ENCODE measurements at regions not wholly inside any gene's neighbourhood (a gene's known extent, or its start where the extent isn't known, plus 50 kb on each side); places are given as distances from the start of the nearest gene placed in this dataset.

DNA sequence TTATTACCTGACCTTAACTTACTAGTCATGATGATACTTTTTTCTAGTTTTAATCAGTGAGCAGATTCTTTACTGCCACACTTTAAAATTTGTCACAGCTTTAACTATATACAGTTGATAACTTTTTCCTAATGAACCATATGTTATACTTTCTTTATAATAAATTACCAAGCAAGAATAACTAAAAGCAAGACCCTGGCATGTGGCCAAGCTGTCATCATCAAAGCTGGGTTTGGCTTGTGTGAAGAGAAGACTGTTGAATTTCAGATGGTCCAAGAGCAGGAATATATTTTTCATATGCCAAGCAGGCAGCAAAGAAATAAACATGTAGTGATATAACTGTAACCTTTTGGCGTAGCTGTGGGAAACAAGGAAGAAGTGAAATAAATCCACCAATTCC is 93.5 kb downstream of the PUS7L start:
- Histone ChIP-seq H3K27me3 (no peaks in the 10 kb centered on the region), H3K4me3 (no peak overlapping the region), H3K36me3 (no peaks in the 10 kb centered on the region), H3K9ac (no peak overlapping the region), H3F3A (ENCODE audit: low read depth) (no peaks in the 10 kb centered on the region), H3K4me2 (no peak overlapping the region), H2AFZ (replicated peaks) (no peak overlapping the region), H3K27ac (no peak overlapping the region), H3K9me3 (ENCODE audit: low read depth) (no peaks in the 10 kb centered on the region), H3K4me1 (no peaks in the 10 kb centered on the region), H4K20me1 (ENCODE audit: low read depth) (no peaks in the 10 kb centered on the region), H3K79me2 (ENCODE audit: low read depth) (no peaks in the 10 kb centered on the region)
- Mint-ChIP-seq H3K27ac (no peak overlapping the region), H3K36me3 (no peaks in the 10 kb centered on the region), H3K4me3 (no peak overlapping the region), H3K27me3 (ENCODE audit: insufficient read depth, low read depth) (peaks cover 4% of the 10 kb centered on the region), H3K9me3 (no peaks in the 10 kb centered on the region), H3K4me1 (peaks cover 2% of the 10 kb centered on the region)
- TF ChIP-seq EZH2 (IDR thresholded peaks at IDR 0.05) (no peak), EZH2phosphoT487 (IDR thresholded peaks at IDR 0.05) (no peak)
- TF ChIP-seq, protein P1, sequence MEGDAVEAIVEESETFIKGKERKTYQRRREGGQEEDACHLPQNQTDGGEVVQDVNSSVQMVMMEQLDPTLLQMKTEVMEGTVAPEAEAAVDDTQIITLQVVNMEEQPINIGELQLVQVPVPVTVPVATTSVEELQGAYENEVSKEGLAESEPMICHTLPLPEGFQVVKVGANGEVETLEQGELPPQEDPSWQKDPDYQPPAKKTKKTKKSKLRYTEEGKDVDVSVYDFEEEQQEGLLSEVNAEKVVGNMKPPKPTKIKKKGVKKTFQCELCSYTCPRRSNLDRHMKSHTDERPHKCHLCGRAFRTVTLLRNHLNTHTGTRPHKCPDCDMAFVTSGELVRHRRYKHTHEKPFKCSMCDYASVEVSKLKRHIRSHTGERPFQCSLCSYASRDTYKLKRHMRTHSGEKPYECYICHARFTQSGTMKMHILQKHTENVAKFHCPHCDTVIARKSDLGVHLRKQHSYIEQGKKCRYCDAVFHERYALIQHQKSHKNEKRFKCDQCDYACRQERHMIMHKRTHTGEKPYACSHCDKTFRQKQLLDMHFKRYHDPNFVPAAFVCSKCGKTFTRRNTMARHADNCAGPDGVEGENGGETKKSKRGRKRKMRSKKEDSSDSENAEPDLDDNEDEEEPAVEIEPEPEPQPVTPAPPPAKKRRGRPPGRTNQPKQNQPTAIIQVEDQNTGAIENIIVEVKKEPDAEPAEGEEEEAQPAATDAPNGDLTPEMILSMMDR (IDR thresholded peaks at IDR 0.05): no peak
- no peak for DNase-seq (ENCODE audit: low spot score)

DNA sequence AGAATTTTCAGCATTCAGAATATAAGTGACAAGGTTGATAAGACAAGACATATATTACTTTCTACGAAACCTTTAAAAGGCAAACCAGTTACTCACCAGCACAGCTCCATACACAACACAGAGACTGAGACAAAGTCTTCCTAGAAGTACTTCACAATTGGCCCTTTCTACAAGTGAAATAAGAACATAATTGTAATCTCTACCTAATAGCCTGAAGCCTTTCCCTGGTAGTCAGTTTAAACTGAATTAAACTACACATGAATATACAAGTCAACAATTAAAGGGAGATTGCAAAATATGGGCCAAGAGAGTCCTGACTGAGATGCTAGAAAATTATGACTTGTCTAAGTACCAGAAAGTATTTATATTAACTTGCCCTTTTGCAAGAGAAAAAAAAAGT is 95.9 kb downstream of the PUS7L start:
- no peak for DNase-seq (ENCODE audit: low spot score)
- Mint-ChIP-seq H3K4me3 (no peak overlapping the region), H3K27me3 (ENCODE audit: insufficient read depth, low read depth) (peaks cover 4% of the 10 kb centered on the region), H3K4me1 (peaks cover 2% of the 10 kb centered on the region), H3K9me3 (no peaks in the 10 kb centered on the region), H3K27ac (no peak overlapping the region), H3K36me3 (no peaks in the 10 kb centered on the region)
- Histone ChIP-seq H4K20me1 (ENCODE audit: low read depth) (no peaks in the 10 kb centered on the region), H3K9ac (no peak overlapping the region), H3F3A (ENCODE audit: low read depth) (no peaks in the 10 kb centered on the region), H3K4me2 (no peak overlapping the region), H3K79me2 (ENCODE audit: low read depth) (no peaks in the 10 kb centered on the region), H3K36me3 (no peaks in the 10 kb centered on the region), H3K4me3 (no peak overlapping the region), H2AFZ (replicated peaks) (peak overlapping the region; percentile 22), H3K27me3 (no peaks in the 10 kb centered on the region), H3K4me1 (no peaks in the 10 kb centered on the region), H3K9me3 (ENCODE audit: low read depth) (no peaks in the 10 kb centered on the region), H3K27ac (no peak overlapping the region)
- no peak for TF ChIP-seq EZH2phosphoT487 (IDR thresholded peaks at IDR 0.05)
- TF ChIP-seq, protein P1 (IDR thresholded peaks at IDR 0.05): no peak
- TF ChIP-seq EZH2 (IDR thresholded peaks at IDR 0.05): no peak

DNA sequence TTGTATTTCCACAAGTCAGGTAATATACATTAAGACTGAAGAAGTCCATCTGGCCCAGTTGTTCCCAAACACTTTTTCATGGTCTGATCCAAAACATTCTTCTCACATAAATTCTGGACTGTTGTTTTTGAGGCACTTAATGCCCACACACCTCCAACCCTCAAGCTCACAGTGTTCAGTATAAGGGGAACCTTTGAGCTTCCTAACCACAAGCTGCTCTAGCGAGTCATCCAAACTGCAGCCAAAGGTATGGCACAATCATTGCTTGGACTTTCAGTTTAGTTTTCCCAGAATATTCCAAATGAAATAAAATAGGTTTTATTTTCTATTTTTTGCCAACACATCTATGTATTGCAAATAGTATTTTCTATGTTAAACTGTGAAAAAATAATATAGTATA is 103.0 kb downstream of the PUS7L start:
- TF ChIP-seq EZH2 (IDR thresholded peaks at IDR 0.05) (no peak), EZH2phosphoT487 (IDR thresholded peaks at IDR 0.05) (no peak)
- TF ChIP-seq, protein P1 (IDR thresholded peaks at IDR 0.05): no peak
- H3K36me3 Mint-ChIP-seq: no peaks in the 10 kb centered on the region
- no peak for DNase-seq (ENCODE audit: low spot score)
- Histone ChIP-seq H3K4me3 (no peak overlapping the region), H3K4me2 (no peak overlapping the region), H3K9ac (no peak overlapping the region), H4K20me1 (ENCODE audit: low read depth) (no peaks in the 10 kb centered on the region), H3K9me3 (ENCODE audit: low read depth) (no peaks in the 10 kb centered on the region), H3F3A (ENCODE audit: low read depth) (no peaks in the 10 kb centered on the region), H3K79me2 (ENCODE audit: low read depth) (no peaks in the 10 kb centered on the region), H3K4me1 (no peaks in the 10 kb centered on the region), H3K27me3 (no peaks in the 10 kb centered on the region), H2AFZ (replicated peaks) (no peak overlapping the region), H3K27ac (no peak overlapping the region), H3K36me3 (no peaks in the 10 kb centered on the region)
- H3K4me3 Mint-ChIP-seq: no peak overlapping the region
- H3K27ac Mint-ChIP-seq: no peak overlapping the region
- H3K27me3 Mint-ChIP-seq (ENCODE audit: insufficient read depth, low read depth): no peaks in the 10 kb centered on the region
- no peaks in the 10 kb centered on the region for H3K9me3 Mint-ChIP-seq
- H3K4me1 Mint-ChIP-seq: peaks cover 3% of the 10 kb centered on the region

All from neural progenitor cell (in vitro differentiated cells).